ENCODE measurements at regions not wholly inside any gene's neighbourhood (a gene's known extent, or its start where the extent isn't known, plus 50 kb on each side); places are given as distances from the start of the nearest gene placed in this dataset.

DNA sequence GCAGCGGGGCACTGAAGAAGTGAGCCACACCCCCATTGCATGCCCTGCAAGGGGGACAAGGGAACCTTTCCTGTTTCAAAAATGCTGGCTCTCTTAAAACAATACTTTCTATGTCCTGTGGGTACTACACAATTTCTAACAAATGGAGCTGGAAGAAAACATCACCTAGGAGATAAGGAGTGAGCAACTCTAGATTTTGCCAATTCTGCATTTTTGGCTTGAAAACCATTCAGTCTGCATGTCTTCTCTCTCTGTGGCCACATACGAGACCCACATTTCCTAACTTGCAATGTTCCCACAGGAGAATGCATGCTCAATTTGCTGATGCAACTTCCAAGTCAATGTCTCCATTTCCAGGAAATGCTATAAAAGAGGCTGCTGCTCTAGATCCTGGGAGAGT is 662.0 kb downstream of the SQOR start:
- in situ Hi-C loops (cut with HindIII; ENCODE audit: low sequenced_read_pairs) = no loop called here

GRCh38 chr15:46297766-46298165 is 662.9 kb downstream of the SQOR start:
- in situ Hi-C loops (cut with HindIII; ENCODE audit: low sequenced_read_pairs) = no loop called here

GRCh38 chr15:46300716-46301115 is 665.9 kb downstream of the SQOR start:
- in situ Hi-C loops (cut with HindIII; ENCODE audit: low sequenced_read_pairs) = no loop called here

DNA sequence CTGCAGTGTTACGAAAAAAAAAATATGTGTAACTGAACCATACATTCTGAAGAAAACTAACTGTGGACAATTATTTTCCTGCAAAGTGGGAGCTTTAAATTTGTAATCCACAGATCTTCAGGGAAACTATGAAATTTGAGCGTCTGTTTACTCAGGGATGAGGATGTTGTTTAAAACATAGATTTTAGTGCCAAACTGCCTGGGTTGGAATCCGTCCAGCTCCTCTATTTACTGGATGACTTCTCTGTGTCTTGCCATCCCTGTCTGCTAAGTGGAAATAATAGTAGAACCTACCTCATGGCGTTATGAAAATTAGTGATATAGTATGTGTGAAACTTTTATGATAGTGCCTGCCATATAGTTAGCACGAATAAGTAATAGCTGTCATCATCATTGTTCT is 666.5 kb downstream of the SQOR start:
- in situ Hi-C loops (cut with HindIII; ENCODE audit: low sequenced_read_pairs) = no loop called here

- in situ Hi-C loops (cut with HindIII; ENCODE audit: low sequenced_read_pairs) = no loop called here
Observed at GRCh38 chr15:46301826-46302225, 667.0 kb downstream of the SQOR start.

GRCh38 chr15:46304321-46304720 is 669.5 kb downstream of the SQOR start:
- in situ Hi-C loops (cut with HindIII; ENCODE audit: low sequenced_read_pairs) = no loop called here

GRCh38 chr15:46307746-46308145 is 672.9 kb downstream of the SQOR start:
- in situ Hi-C loops (cut with HindIII; ENCODE audit: low sequenced_read_pairs) = no loop called here

DNA sequence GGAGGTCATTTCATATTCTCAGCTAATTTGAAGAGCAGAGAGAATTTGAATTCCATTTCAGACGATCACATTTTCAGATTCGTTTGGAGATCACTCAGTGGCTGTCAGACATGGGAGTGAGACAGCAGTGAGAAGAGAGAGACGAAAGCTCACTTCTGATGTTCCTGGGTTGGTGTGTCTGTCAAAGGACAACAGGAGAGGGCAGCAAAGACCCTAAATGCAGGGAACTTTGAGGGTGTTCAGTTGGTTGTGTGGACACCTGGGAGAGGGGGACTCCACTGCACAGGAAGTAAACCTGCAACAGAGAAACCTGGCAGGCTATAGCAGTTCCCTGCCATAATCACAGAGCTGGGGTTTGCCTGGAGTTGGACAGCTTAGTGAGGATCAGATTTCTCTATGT is 675.1 kb downstream of the SQOR start:
- in situ Hi-C loops (cut with HindIII; ENCODE audit: low sequenced_read_pairs) = no loop called here

- in situ Hi-C loops (cut with HindIII; ENCODE audit: low sequenced_read_pairs) = no loop called here
Observed at GRCh38 chr15:46312133-46312740, 677.4 kb downstream of the SQOR start.

DNA sequence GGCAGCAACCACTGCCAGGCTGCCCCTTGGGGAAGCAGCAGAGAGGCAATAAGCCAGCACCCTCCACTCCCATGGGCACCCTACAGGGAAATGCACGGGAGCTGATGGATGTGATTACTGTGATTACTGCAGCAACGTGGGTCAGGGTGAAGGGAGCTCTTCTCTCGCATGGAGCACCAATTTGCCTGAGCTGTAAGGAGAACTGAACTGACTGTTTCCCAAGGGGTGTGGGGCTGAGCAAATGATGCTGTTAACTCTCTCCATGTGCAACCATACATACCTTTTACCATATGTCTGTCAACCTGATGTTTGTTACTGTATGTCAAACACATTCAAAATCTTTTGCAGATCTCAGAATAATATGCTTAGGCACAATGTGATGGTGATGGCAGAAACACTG is 680.6 kb downstream of the SQOR start:
- in situ Hi-C loops (cut with HindIII; ENCODE audit: low sequenced_read_pairs) = no loop called here

DNA sequence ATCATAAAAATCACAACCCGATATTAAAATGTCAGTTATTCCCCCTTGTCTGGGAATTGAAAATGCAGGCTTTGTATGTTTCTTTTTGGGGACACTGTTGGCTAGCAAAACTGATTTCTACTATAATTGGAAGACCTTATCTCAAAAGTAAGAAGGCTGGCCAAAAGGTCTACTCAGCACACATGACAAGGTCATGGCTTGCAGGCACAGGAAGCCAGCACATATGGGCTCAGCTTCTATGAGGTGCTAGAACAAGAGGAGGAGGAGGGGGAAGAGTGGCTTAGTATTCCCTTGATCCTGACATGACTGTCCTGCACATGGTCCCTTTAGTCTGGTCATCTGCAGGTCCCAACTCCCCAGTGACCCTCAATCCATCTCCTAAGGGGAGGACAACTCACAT is 681.2 kb downstream of the SQOR start:
- in situ Hi-C loops (cut with HindIII; ENCODE audit: low sequenced_read_pairs) = no loop called here

DNA sequence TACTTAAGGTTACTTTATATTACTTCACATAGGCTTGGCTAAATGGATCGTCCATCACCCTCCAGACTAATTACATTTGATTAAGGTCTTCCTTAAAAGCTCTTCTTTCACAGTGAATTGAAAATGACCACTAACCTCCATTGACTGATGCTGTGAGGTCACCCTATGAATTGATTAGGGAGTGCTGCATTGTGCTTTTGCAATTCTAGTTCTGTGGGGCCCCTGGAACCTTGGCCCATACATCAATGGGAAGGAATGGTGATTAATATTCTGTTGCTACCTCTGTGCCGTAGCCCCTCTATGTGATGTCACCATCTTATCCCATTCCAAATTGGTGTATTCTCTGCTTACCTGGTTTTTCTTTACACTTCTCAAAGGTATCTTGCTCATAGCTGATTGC is 682.2 kb downstream of the SQOR start:
- in situ Hi-C loops (cut with HindIII; ENCODE audit: low sequenced_read_pairs) = no loop called here

GRCh38 chr15:46322753-46323152 is 687.9 kb downstream of the SQOR start:
- in situ Hi-C loops (cut with HindIII; ENCODE audit: low sequenced_read_pairs) = no loop called here

DNA sequence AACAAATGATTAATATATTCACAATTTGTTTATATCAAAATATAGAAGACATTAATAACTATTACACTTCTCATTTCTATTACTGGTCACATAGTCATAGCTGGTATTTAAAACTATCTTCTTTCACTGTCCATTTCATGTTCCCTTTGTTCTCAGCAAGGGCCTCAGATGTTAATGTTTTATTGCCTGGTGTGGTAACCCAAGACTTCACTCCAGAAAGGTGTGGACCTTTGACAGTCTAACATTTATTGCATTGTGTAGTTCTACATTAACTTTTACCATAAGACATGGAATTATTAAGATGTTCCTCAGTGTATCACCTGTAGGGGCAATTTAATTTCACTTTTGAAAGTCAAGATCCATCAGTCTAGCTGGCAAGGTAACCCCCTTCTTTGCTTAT is 691.3 kb downstream of the SQOR start:
- in situ Hi-C loops (cut with HindIII; ENCODE audit: low sequenced_read_pairs) = no loop called here

- in situ Hi-C loops (cut with HindIII; ENCODE audit: low sequenced_read_pairs) = no loop called here
Observed at GRCh38 chr15:46328821-46329220, 694.0 kb downstream of the SQOR start.

DNA sequence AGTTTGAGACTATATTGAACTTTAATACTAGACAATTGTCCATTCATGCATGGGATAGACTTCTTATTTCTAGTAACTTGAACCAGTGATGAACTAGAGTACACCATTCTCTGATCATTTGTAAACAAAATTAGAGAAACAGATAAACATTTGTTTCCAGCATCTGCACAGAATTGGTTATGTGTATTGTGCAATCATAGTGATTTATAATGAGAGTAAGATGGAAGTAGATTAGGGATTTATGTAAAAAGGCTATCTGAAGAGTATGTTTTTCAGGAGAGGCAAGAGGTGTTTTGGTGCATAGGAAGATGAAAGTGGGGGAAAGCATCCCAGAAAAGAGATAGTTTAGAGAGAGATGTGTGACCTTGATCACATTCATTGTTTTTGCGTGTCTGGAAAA is 695.0 kb downstream of the SQOR start:
- in situ Hi-C loops (cut with HindIII; ENCODE audit: low sequenced_read_pairs) = no loop called here

DNA sequence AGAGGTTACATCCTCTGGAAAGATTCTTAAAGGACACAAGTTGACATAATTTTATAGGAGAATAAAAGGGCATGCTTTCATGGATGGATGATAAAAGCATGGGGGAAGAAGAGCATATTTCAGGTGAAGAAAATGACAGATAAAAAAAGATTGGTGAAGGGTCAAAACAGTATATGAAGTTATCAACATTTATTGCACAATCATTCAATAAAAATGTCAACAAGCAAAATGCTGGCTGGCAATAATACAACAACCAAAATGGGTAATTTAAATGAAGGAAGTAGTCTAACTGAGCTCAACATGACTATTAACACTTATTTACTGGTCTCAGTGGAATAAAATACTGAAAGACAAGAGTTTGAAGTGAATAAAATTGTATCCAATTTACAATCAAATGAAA is 696.7 kb downstream of the SQOR start:
- in situ Hi-C loops (cut with HindIII; ENCODE audit: low sequenced_read_pairs) = no loop called here

DNA sequence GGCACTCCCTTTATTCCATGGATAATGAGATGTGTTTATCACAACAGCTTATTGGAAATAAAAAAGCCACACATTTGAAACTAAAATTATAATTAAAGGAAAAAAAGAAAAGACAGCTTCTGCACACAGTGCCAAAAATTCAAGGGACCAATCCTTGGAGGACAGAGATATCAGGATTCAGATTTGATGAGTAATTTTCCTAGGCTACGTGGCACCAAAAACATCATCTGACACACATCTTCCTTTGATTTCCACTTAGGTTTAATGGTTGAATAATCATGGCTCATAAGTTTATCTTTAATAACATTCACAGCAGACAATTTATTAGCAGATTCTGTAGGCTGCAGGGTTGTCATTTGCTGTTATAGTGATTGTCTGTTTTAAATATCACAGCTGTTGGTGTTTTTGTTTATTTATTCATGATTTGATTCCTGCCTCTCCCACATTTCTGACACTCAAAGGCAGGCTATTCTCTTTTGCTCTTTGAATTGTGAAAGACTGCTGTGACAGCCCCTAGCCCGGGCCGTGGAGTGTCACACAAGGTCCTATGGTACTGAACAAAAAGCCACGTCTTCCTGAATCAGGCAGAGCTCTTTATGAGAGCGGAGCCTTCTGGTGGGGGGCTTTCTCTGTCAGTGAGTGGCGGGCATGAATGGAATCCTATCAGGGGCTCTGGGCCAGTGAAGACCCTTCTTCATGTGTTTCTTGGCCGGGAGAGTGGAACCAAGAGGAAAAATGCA is 708.5 kb downstream of the SQOR start:
- in situ Hi-C loops (cut with HindIII; ENCODE audit: low sequenced_read_pairs) = no loop called here

GRCh38 chr15:46344115-46344724 is 709.4 kb downstream of the SQOR start:
- in situ Hi-C loops (cut with HindIII; ENCODE audit: low sequenced_read_pairs) = no loop called here

GRCh38 chr15:46344915-46345314 is 710.1 kb downstream of the SQOR start:
- in situ Hi-C loops (cut with HindIII; ENCODE audit: low sequenced_read_pairs) = no loop called here

- in situ Hi-C loops (cut with HindIII; ENCODE audit: low sequenced_read_pairs) = no loop called here
Observed at GRCh38 chr15:46354443-46354842, 719.6 kb downstream of the SQOR start.

- in situ Hi-C loops (cut with HindIII; ENCODE audit: low sequenced_read_pairs) = no loop called here
Observed at GRCh38 chr15:46365572-46365971, 730.7 kb downstream of the SQOR start.
